Caki2 (cell line): ENCODE measurements at regions not wholly inside any gene's neighbourhood (a gene's known extent, or its start where the extent isn't known, plus 50 kb on each side); places are given as distances from the start of the nearest gene placed in this dataset.
A peak's percentile ranks its signal among the peaks of the same experiment; 100 is the strongest.

ENCODE experiments used
- DNase-seq: peaks from one replicate; pipeline ENCODE4 v3.0.0-alpha.2; 2015; ENCODE audit warnings: low read depth
- in situ Hi-C: cut with HindIII; loops from 2 replicates; pipeline ENCODE4 v1.10.0; 2016; ENCODE audit warnings: low sequenced_read_pairs, low pct_unique_long_range_greater_than_20kb, mixed read lengths

- in situ Hi-C loops: no loop called here
- no peak for DNase-seq
Observed at GRCh38 chr3:187618722-187619121, 51.5 kb downstream of the SST start.

DNA sequence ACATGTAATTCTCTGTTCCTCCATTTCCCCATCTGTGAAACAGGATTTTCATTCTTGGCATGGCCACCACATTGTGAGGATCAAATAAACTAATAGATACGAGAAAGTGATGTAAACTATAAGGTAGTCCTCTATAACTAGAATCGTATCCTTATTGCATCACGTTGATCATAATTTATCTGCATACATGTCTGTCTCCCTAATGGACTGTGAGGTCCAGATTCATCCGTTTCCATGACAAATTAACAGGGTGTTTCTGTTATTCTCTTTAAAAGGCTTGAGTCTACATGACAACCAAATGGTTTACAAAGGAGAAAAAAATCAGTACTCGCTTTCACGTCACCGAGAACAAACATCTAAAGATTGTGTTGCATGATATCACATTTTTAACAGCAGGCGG, 53.0 kb downstream of the SST start:
- DNase-seq: no peak
- in situ Hi-C loops: no loop called here

DNA sequence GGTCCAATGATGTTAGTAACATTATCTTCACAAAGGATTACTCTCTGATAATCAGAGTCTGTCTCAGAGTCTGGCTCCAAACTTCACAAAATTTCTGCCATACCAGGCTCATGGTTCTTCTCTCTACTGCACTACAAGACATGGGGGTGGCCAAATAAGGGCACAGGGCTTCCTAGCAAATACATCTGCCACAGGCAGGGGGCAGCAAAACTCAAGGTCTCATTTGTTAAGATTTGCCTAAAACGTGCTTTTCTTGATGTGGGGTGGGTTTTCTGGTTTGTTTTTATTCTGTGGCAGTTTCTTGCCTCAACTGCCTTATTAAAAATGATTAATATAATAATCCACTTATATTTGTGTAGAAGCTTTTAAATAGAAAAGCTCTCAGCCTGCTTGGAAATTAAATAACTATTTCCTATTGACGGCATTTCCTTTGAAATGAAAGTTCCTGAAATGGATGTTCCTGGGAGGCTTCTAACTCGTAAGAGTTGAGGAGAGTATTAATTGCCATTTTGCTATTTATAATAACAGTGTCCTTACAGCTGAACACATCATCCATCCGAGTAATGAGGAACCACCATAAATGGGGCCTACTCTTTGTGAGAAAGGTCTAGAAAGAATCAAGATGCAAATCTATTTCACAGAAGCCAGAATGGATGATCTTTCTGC, 53.8 kb downstream of the SST start:
- in situ Hi-C loops: no loop called here
- peak; percentile 22 for DNase-seq

- in situ Hi-C loops: no loop called here
- no peak for DNase-seq
Observed at GRCh38 chr3:187615630-187616029, 54.6 kb downstream of the SST start.

DNA sequence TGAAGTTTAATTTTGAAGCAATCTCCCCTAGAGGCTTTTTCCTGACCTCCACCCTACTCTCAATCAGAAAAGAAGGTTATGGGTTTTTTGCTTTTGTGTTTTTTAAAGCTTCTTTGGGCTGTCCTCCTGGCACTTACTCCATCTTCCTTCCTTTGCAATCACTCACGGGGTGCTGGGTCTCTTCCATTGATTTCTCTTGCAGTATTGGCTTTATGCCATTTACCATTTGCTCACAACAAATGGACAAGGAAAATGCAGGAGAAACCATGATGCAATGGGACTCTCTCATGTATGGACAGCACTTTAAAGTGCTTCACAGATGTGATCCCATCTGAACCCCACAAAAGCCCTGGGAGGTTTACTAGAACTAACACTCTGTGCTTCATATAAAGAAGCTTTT, 57.5 kb downstream of the SST start:
- in situ Hi-C loops: no loop called here
- no peak for DNase-seq

DNA sequence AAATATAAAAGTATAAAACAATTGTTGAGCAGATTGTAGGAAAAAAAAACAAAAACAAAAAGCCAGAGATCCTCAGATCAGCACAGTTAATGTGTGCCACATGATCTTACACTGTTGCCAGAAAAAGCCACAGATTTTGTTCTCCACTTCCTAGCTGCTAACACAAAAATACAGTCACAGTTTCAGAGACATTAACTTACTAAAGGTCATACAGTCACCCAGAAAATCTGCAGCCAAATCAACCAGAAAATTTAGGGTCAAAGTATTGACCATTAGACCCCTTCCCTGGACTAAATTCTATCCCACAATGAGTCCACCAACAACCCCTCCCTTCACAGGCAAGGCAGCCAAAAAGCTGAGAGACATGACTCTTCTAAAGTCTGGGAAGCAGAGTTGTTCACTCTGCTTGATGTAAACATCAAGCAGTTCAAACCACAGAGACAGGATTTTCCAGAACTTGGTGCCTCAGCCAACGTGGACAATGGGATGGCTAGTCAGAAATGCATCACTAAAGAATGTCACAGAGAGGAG, 59.1 kb downstream of the SST start:
- DNase-seq: peak; percentile 37
- in situ Hi-C loops: no loop called here

GRCh38 chr3:187594272-187594671, 75.9 kb downstream of the SST start:
- in situ Hi-C loops: no loop called here

DNA sequence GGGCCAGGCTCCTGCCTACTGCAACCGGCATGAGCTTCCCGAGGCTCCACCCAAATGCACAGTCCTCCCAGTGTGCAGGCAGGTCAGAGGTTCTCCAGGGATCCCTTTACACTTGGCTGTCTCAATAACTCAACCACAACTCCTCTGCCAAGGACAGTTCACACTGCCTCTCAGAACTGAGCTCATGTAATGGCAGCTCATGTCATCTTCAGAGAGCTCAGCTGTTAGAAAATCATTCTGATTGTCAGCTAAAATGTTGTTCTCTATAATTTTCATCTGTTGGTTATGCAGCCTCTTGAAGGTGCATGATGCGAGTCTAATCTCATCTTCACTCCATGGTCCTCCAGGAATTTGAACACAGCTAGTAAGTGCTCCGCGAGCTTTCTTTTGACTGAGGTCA, 76.7 kb downstream of the SST start:
- no peak for DNase-seq
- in situ Hi-C loops: no loop called here

More at GRCh38 chr3:187594272-187594671, 75.9 kb downstream of the SST start:
- DNase-seq: no peak

GRCh38 chr3:187590861-187591576, 79.2 kb downstream of the SST start:
- in situ Hi-C loops: no loop called here

GRCh38 chr3:187587076-187587475, 83.1 kb downstream of the SST start:
- DNase-seq: no peak
- in situ Hi-C loops: no loop called here

More at GRCh38 chr3:187590861-187591576, 79.2 kb downstream of the SST start:
- DNase-seq: no peak

DNA sequence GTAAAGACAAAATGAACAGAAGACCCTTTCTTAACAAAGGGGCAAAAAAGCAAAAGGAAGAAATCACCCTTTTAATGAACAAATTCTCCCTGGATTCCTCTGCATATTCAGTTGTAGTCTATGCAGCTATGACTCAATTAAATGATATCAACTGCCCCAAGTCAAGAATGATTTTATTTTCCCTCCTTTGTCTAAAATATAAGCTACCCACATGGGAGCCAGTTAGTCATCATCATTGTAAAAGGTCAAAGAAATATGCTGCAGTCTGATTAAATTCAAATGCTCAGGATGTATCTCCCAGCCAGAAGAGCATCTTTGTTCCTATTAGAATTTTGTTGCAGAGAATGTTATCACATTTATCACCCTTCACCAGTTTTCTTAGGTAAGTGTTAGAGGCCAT, 84.0 kb downstream of the SST start:
- in situ Hi-C loops: no loop called here
- DNase-seq: no peak

- in situ Hi-C loops: no loop called here
- DNase-seq: peak; percentile 70
Observed at GRCh38 chr3:187572441-187572840, 97.8 kb downstream of the SST start.

DNA sequence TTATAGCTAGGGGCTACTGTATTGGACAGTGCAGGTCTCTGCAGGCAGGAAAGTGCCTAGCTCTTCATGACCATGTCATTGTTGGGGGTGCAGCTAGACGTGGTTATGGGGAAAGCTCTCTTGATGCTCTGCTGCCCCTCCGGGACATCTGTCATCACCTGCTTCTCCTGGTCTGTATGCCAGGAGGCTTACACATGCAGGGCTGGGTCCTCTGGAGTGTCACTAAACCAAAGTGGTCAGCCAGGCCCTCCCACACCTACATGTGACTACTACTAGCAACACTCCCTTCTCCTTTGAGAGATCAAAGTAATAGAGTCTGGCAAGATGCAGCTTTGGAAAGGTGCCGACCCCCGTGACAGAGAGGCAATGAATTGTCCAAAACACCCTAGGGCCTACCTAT, 98.5 kb downstream of the SST start:
- peak; percentile 21 for DNase-seq
- in situ Hi-C loops: no loop called here

GRCh38 chr3:187570776-187571175, 99.4 kb downstream of the SST start:
- no peak for DNase-seq
- in situ Hi-C loops: no loop called here

- no peak for DNase-seq
- in situ Hi-C loops: no loop called here
Observed at GRCh38 chr3:187568171-187568570, 102.0 kb downstream of the SST start.

DNA sequence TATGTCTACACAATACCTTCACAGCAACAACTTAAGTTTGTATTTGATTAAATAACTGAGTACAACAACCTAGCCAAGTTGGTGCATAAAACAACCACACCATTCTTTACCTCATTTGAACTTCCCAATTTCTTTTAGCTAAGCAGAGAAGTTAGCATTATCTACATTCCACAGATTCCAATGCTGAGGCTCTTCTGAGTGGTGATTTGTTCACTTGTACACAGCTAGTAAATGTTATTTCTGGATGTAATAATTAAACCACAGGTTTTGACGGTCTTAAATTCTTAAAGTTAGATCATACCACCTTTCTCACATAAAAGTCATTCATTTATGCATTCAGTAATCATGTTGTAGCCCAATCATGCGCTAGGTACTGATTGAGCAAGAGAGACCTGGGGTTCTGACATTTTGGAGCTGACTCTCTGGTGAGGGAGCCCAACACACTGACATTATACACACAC, 102.5 kb downstream of the SST start:
- DNase-seq: peak; percentile 93
- in situ Hi-C loops: no loop called here

DNA sequence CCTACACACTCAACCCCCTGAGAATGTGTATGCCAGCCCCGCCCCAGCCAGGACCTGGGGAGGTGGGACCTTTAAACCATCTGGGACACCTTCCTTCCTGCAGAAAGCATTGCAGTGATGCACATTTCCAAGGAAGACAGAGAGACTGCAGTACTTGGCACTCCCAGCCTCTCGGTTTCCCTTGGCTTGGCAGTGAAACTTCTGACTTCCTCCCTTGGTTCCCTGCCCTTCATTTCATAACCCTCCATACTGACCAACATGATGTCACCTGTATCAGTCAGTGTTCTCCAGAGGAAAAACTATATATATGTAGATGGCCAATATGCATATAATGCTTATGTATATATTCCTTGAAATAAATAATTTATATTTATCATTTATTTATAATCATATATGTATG, 103.2 kb downstream of the SST start:
- in situ Hi-C loops: no loop called here
- no peak for DNase-seq

DNA sequence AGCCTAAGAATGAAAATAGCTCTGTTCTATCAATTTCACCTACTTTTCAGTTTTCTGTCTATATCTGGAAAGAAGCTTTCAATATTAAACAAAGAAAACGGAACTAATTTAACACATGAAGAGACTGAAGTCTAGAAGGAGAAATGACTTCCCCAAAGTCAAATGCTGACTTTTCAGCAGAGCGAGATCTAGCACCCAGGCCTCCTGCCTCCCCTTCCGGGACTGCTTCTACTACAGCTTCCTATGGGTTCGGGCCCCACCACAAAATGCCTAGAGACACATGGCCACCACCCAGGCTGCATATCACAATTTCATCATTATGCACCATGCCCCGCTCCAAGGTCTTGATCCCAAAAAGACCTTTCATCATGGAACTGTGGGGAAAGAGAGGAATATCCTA, 104.5 kb downstream of the SST start:
- DNase-seq: no peak
- in situ Hi-C loops: no loop called here

- in situ Hi-C loops: no loop called here
- no peak for DNase-seq
Observed at GRCh38 chr3:187558990-187559389, 111.2 kb downstream of the SST start.

GRCh38 chr3:187551416-187551815, 118.8 kb downstream of the SST start:
- in situ Hi-C loops: no loop called here
- no peak for DNase-seq
